IgD-negative memory B cell (primary cell): ENCODE measurements at regions not wholly inside any gene's neighbourhood (a gene's known extent, or its start where the extent isn't known, plus 50 kb on each side); places are given as distances from the start of the nearest gene placed in this dataset.
"Not testable (repeated sequence)": the region's sequence is repeated elsewhere in the genome, so short reads cannot be mapped to it uniquely, and the experiment has no call there.

Source experiments
- H3K27ac Mint-ChIP-seq, 3 donors: one replicate each; pipeline ENCODE4 v1.8.0; 2020 to 2022; ENCODE audit warnings: mild to moderate bottlenecking in 3 of 3, mixed read lengths in 3 of 3, moderate library complexity in 1 of 3
- H3K27me3 Mint-ChIP-seq: one replicate; pipeline ENCODE4 v1.8.0; 2021; ENCODE audit warnings: mixed read lengths
- H3K36me3 Mint-ChIP-seq: one replicate; pipeline ENCODE4 v1.8.0; 2020; ENCODE audit warnings: mild to moderate bottlenecking, mixed read lengths
- H3K4me1 Mint-ChIP-seq, 3 donors: one replicate each; pipeline ENCODE4 v1.8.0; 2020 to 2022; ENCODE audit warnings: mixed read lengths in 3 of 3, mild to moderate bottlenecking in 1 of 3
- H3K4me3 Mint-ChIP-seq, 4 donors: one replicate each; pipeline ENCODE4 v1.8.0; 2020 to 2022; ENCODE audit warnings: mild to moderate bottlenecking in 4 of 4, mixed read lengths in 4 of 4, moderate library complexity in 3 of 4
- H3K9me3 Mint-ChIP-seq, 3 donors: one replicate each; pipeline ENCODE4 v1.8.0; 2020 to 2021; ENCODE audit warnings: mixed read lengths in 3 of 3, mild to moderate bottlenecking in 1 of 3

DNA sequence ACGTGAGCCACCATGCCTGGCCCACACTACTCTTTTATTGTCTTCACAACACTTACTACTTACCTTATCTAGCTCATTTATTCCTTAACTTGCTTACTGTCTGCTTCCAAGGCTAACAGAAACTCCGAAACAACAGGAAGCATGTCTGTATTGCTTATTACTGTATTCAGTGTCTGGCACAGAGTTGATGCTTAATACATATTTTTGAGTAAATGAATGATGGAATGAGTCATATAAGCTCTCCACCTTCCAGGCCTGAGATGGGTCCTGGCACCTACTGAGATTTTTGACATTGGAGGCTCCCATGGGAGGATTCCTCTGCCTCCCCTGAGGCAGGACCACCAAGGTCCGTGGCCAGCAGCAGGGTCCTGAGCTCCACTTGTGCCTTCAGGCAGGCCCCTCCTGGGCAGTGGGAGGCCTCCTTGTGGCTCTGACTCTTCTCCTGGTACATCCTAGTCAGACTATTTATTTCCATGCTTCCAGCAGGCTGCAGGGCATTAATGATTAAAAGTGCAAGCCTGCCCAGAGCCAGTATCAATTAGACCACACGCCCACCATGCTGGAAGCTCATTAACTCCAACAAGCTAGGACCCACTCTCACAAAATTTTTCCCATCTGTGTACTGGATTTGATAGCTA lies 76.5 kb upstream of the CTNNA1 start:
- peaks cover 9 to 14% (median 10%) of the 10 kb centered on the region in 3 donors for H3K9me3 Mint-ChIP-seq
- no peaks in the 10 kb centered on the region for H3K36me3 Mint-ChIP-seq
- H3K4me3 Mint-ChIP-seq: no peak overlapping the region
- H3K27me3 Mint-ChIP-seq: peaks cover 9% of the 10 kb centered on the region
- no peaks in the 10 kb centered on the region for H3K4me1 Mint-ChIP-seq
- no peak overlapping the region for H3K27ac Mint-ChIP-seq

DNA sequence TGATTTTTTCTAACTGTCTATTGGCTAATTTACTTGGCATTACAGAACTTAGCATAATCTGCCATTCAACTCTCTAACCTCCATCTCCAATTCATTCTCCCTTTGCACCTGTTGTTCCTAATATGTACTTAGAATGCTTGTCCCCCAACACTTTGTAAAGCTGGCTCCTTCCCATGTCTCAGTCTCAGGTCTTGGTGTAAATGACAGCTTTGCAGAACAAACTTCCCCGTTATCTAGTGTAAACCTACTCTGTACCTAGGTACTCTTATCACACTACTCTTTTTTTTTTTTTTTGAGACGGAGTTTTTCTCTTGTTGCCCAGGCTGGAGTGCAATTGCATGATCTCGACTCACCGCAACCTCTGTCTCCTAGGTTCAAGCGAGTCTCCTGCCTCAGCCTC lies 77.2 kb upstream of the CTNNA1 start:
- Mint-ChIP-seq H3K9me3 (peaks cover 9 to 14% (median 10%) of the 10 kb centered on the region in 3 donors), H3K4me1 (no peaks in the 10 kb centered on the region), H3K27ac (no peak overlapping the region), H3K4me3 (no peak overlapping the region), H3K36me3 (no peaks in the 10 kb centered on the region), H3K27me3 (peaks cover 11% of the 10 kb centered on the region)

DNA sequence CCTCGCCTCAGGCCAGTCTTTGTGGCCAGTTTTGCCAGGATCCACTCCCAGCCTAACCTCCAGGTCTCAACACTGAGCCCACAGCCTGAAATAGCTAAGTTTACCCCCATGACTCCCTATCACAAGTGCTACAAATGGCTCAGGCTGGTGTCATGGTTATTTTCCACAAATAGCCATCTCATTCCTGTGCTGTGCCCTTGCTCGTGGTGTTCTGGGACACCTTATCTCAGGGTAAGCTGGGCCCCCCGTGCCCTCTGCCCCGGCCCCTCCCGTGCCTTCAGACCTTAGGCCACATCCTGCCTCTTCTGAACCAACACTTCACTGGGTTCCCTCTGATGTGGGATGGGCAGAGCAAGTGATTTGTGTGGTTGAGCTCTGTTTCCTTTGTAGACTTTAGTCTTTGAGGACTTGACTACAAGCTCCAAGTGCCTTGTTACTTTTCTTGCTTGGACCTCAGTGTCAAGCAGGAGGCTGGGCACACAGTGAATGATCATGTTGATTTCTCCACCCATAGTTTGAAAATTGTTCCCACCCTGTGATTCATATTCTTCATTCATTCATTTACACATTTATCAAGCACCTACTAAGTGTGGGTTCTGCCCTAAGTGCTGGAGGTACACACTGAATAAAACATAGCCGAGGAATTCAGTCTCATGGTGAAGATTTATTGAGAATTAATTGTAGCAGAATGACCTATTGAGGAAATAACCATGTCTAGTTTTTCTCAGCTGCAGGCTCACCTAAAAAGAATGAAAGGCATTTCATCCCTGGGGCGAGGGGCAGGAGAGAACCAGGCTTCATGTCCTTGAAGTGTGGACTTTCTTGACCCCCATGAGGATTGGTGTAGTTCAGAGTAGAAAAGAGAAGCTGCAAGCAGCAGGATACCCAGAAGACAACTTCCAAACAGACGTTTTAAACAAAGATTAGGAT lies 84.5 kb upstream of the CTNNA1 start:
- no peak overlapping the region for H3K27ac Mint-ChIP-seq

DNA sequence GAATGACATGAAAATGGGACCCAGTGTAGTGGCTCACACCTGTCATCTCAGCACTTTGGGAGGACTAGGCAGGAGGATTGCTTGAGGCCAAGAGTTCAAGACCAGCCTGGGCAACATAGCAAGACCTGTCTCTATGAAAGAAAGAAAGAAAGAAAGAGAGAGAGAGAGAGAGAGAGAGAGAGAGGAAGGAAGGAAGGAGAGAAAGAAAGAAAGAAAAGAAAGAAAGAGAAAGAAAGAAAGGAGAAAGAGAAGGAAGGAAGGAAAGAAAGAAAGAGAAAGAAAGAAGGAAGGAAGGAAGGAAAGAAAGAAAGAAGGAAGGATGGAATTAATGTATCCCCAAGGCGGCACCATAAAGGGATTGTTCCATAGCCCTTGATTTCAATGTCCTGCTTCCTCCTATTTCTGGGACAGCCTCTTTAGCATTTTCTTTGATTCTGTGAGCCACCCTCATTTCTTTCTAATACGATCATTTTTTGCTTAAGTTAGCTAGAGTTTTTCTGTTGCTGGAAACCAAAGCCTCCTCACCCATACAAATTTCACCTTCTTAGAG lies 85.4 kb upstream of the CTNNA1 start:
- H3K9me3 Mint-ChIP-seq, H3K27ac Mint-ChIP-seq, H3K36me3 Mint-ChIP-seq: not testable (repeated sequence)
- Mint-ChIP-seq H3K4me1 (peaks cover 7 to 14% (median 11%) of the 10 kb centered on the region in 3 donors), H3K4me3 (peak overlapping the region in 1 of 4 donors; percentile 24), H3K27me3 (peaks cover 23% of the 10 kb centered on the region)

More for the DNA sequence above, 84.5 kb upstream of the CTNNA1 start:
- Mint-ChIP-seq H3K9me3 (peaks cover 2 to 6% (median 3%) of the 10 kb centered on the region in 3 donors), H3K4me1 (peaks cover 3 to 6% (median 3%) of the 10 kb centered on the region in 3 donors), H3K36me3 (no peaks in the 10 kb centered on the region), H3K27me3 (peaks cover 21% of the 10 kb centered on the region), H3K4me3 (no peak overlapping the region)

DNA sequence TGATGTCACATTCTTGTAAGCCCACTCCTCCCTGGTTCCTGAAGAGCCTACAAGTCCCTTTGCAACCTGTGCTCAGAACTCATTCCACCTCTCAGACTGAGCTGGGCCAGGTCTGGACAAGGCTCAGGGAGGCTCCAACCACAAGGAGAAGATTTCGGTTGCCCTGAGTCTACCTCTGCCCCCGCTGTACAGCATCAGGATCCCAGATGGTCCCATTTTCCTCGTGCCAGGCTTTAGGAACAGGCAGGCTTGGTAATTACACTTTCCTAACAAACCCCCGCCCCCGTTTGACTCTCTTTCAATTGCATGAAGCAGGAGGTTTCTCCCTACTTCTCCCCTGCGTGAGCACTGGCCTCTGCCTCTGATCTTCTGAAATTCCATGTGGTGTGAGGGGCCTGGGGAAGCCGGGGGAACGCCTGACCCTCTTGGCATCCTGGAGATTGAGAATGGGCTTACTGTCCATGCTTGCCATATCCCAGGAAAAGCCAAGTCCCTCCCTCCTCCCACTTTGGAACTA lies 86.9 kb upstream of the CTNNA1 start:
- H3K4me3 Mint-ChIP-seq: no peak overlapping the region
- peaks cover 8 to 20% (median 16%) of the 10 kb centered on the region in 3 donors for H3K4me1 Mint-ChIP-seq
- H3K27ac Mint-ChIP-seq: no peak overlapping the region
- H3K36me3 Mint-ChIP-seq: no peaks in the 10 kb centered on the region
- H3K9me3 Mint-ChIP-seq: no peaks in the 10 kb centered on the region
- H3K27me3 Mint-ChIP-seq: peaks cover 27% of the 10 kb centered on the region

DNA sequence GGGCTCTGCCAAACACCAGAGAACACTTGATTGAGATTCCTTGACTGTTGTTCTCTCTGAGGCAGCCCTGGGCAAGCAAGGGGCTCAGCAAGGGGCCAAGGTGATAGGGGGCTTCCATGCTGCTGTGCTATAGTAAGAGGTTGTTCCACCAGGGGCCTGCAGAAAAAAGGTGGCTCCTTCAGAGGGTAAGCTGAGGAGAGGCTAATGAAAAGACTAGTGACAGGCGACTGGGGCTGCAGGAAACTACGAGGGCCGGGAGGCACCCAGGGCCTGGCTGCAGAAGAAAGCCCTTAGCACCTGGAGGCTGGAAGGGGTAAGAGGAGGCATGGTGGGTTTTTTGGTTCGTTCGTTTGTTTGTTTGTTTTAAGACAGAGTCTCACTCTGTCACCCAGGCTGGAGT lies 88.0 kb upstream of the CTNNA1 start:
- H3K4me3 Mint-ChIP-seq: no peak overlapping the region
- no peak overlapping the region for H3K27ac Mint-ChIP-seq
- no peaks in the 10 kb centered on the region for H3K9me3 Mint-ChIP-seq
- peaks cover 28% of the 10 kb centered on the region for H3K27me3 Mint-ChIP-seq
- peaks cover 8 to 21% (median 20%) of the 10 kb centered on the region in 3 donors for H3K4me1 Mint-ChIP-seq
- H3K36me3 Mint-ChIP-seq: no peaks in the 10 kb centered on the region

DNA sequence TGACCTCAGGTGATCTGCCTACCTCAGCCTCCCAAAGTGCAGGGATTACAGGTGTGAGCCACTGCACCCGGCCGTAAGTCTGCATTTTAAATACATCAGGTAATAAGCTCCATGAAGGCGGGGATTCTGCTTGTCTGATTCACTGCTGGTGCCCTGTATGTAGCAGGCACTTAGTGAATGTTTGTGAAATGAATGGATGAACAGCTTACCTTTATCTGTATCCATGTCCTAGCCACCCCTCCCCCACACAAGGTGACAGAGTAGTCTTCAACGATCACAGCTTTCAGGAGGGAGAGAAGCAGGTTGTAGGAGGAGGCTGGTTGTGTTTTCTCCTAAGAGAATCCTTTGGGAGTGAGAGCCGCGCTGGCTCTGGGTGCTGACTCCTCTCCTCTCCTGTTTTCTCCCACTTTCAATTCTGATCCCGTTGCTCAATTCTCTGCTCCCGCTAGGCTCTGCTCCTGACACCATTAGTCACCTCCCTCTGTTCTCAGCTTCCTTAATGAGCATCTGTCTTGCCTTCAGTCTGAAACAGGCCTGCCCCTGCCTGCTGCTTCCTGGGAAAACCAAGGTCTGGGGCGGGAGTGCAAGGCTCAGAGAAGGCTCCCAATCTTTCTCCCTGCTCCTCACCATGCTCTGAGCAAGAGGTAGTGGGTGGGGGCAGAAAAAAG lies 88.8 kb upstream of the CTNNA1 start:
- H3K4me3 Mint-ChIP-seq: no peak overlapping the region
- H3K36me3 Mint-ChIP-seq: no peaks in the 10 kb centered on the region
- H3K27ac Mint-ChIP-seq: no peak overlapping the region
- H3K27me3 Mint-ChIP-seq: peaks cover 26% of the 10 kb centered on the region
- H3K9me3 Mint-ChIP-seq: no peaks in the 10 kb centered on the region
- H3K4me1 Mint-ChIP-seq: peaks cover 8 to 21% (median 20%) of the 10 kb centered on the region in 3 donors

DNA sequence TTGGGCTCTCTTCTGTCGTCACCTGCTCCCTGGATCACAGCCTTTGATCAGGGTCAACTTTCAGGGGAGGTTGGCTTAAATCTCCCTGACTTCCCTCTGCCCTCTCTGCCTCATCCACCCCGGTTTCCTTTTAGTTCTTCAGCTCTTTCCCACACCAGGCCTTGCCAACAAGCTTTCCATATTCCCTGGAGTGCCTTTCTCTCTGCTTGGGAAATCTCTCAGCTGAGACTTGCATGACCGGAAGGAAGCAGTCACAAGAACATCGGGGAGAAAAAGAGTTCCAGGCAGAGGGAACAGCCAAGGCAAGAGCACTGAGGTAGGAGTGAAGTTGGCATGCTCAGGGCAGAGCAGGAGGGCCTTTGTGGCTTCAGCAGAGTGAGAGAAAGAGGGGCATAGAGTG lies 88.4 kb upstream of the HSPA9 start:
- Mint-ChIP-seq H3K4me1 (peaks cover 5 to 20% (median 16%) of the 10 kb centered on the region in 3 donors), H3K4me3 (peak overlapping the region in 2 of 4 donors; percentile 30 to 83), H3K27me3 (peaks cover 18% of the 10 kb centered on the region), H3K36me3 (no peaks in the 10 kb centered on the region), H3K27ac (peak overlapping the region in 1 of 3 donors; percentile 71), H3K9me3 (no peaks in the 10 kb centered on the region)

DNA sequence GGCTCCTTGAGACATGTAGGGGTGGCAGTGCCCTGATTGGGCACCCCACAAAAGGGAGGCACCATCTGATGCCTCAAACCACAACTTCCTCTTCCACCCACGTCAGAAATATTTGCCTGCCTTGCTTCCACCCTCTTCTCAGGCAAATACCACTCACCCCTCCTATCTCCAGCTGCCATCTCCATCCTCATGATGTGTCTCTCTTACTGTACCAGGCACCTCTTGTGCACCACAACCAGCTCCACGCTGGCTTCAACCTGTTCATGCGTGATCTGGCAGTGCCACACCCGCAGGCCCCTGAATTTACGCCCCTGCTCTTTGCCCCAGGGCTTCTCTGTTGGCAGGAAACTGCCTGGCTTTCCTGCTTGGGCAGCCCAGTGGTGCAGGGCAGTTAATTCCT lies 87.8 kb upstream of the HSPA9 start:
- Mint-ChIP-seq H3K9me3 (no peaks in the 10 kb centered on the region), H3K27me3 (peaks cover 17% of the 10 kb centered on the region)

DNA sequence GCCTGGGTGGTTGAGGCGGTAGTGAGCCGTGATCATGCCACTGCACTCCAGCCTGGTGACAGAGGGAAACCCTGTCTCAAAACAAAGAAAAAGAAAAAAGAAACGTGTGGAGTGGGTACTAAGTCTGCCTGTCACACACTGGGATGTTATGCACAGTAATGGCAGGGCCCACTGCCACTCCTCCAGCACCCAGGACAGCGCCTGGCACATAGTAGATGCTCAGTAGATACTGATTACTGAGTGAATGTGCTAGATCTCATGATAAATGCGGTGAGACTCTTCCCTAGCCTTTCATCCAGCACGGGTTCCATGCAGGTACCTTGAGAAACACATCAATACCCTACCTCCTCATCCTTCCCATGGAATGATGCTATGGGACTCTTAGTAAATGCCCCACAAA lies 87.4 kb upstream of the HSPA9 start:
- peaks cover 17% of the 10 kb centered on the region for H3K27me3 Mint-ChIP-seq
- H3K4me1 Mint-ChIP-seq: peaks cover 5 to 20% (median 16%) of the 10 kb centered on the region in 3 donors
- no peaks in the 10 kb centered on the region for H3K9me3 Mint-ChIP-seq
- peak overlapping the region in 3 of 4 donors; percentile 12 to 83 (median 40) for H3K4me3 Mint-ChIP-seq
- no peaks in the 10 kb centered on the region for H3K36me3 Mint-ChIP-seq
- peak overlapping the region in 2 of 3 donors; percentile 0 to 39 for H3K27ac Mint-ChIP-seq

More for the DNA sequence above, 87.8 kb upstream of the HSPA9 start:
- H3K27ac Mint-ChIP-seq: peak overlapping the region in 2 of 3 donors; percentile 0 to 39
- H3K4me1 Mint-ChIP-seq: peaks cover 5 to 20% (median 16%) of the 10 kb centered on the region in 3 donors
- no peaks in the 10 kb centered on the region for H3K36me3 Mint-ChIP-seq
- H3K4me3 Mint-ChIP-seq: peak overlapping the region in 3 of 4 donors; percentile 12 to 83 (median 40)

DNA sequence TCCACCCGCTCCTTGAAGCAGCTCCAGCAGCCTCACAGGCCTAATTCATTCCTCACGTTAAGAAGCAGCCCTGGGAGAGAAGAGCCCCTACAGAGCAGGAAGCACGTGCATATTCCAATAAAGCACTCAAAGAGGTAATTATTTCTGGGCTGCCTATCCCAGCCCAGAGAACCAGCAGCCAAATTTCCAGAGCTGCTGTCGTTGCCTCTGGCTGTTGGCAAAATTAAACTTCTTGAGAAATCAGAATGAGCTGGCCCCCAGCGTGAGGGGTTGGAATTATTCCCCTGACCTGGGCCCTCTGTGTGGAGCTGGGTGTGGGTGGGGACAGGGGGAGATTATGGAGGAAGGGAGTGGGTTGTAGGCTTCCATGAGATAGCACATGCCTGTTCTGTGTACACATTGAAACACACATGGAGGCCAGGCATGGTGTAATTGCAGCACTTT lies 86.8 kb upstream of the HSPA9 start:
- H3K9me3 Mint-ChIP-seq: no peaks in the 10 kb centered on the region
- H3K4me1 Mint-ChIP-seq: peaks cover 5 to 20% (median 16%) of the 10 kb centered on the region in 3 donors
- H3K27me3 Mint-ChIP-seq: peaks cover 22% of the 10 kb centered on the region
- H3K27ac Mint-ChIP-seq: no peak overlapping the region
- H3K36me3 Mint-ChIP-seq: no peaks in the 10 kb centered on the region
- no peak overlapping the region for H3K4me3 Mint-ChIP-seq

DNA sequence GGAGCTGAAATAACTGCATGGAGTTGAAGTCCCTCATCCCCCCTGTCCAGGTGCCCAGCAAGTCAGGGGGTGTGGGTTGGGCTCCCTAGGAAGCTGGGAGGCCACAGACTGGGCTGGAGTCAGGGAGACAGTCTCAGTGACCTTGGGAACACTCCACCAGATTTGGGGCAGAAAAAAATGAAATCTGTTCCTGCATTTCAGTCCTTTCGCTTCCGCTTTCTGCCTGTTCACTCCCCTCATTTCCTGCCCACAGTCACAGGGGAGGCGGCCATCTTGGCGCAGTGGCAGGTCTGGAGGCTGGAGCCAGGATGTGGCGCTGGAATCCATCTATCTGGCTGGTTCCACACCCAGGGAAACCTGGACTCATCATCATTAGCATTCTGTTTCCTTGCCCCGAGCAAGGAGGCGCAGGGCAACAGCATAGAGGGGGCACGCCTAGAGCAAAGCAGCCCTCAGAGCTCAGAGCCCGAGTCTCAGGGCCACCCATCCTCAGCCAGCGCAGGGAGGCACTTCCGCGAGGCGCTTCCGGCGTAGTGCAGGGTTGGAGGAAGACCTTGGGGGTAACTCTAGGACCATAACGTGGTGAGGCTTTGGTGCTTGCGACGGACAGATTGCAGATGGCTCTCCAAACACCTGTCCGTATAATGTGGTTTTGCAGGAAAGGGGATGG lies 86.2 kb upstream of the HSPA9 start:
- peaks cover 26% of the 10 kb centered on the region for H3K27me3 Mint-ChIP-seq
- H3K27ac Mint-ChIP-seq: no peak overlapping the region
- no peaks in the 10 kb centered on the region for H3K9me3 Mint-ChIP-seq
- H3K36me3 Mint-ChIP-seq: no peaks in the 10 kb centered on the region
- H3K4me1 Mint-ChIP-seq: peaks cover 5 to 20% (median 16%) of the 10 kb centered on the region in 3 donors
- H3K4me3 Mint-ChIP-seq: peak overlapping the region in 1 of 4 donors; percentile 49

DNA sequence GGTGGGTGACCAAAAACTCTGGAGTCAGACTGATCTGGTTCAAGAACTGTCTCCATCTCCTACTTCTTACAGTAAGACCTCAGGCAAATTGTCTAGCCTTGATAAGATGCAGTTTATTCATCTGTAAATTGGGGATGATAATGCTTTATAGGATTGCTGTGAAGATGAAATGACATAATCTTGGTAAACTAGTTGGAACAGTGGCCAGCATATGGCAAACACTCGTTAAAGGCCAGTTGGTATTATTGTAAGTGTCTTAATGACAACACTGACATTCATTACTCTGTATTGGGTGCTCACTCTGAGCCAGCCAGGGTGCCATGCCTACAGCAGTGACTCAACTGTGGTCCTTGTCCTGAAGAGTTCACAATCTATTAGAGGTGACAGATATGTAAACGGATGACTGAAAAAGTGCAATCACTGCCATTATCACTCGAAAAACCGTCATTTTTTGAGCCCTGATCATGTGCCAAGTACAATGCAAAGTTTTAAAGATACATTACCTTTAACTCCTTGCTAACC lies 84.9 kb upstream of the HSPA9 start:
- H3K36me3 Mint-ChIP-seq: peaks cover 2% of the 10 kb centered on the region
- H3K27ac Mint-ChIP-seq: no peak overlapping the region
- H3K9me3 Mint-ChIP-seq: peaks cover 0 to under 1% (median 0%) of the 10 kb centered on the region in 3 donors

DNA sequence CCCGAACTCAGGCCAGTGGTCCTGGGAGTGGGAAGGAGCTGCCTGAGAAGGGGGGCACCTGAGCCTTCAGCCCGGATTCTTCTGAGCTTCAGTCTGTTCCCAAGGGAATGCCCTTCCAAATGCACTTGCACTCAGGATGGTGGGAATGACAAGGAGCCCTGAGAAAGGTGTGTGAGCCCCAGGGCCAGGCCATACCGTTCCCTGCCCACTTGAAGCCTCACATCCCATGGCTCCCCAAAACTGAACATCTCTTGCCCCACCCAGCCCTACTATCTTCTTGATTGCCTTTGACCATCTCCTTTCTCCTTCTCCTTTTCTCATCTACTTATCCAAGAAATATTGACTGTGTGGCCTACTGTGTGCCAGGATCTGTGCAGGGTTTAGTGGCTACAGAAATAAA lies 84.4 kb upstream of the HSPA9 start:
- peaks cover 2% of the 10 kb centered on the region for H3K36me3 Mint-ChIP-seq
- no peak overlapping the region for H3K27ac Mint-ChIP-seq
- peaks cover 27% of the 10 kb centered on the region for H3K27me3 Mint-ChIP-seq
- peaks cover 10 to 23% (median 21%) of the 10 kb centered on the region in 3 donors for H3K4me1 Mint-ChIP-seq
- H3K4me3 Mint-ChIP-seq: no peak overlapping the region
- peaks cover 0 to 1% (median 0%) of the 10 kb centered on the region in 3 donors for H3K9me3 Mint-ChIP-seq

More for the DNA sequence above, 84.9 kb upstream of the HSPA9 start:
- peaks cover 25% of the 10 kb centered on the region for H3K27me3 Mint-ChIP-seq
- peaks cover 5 to 20% (median 18%) of the 10 kb centered on the region in 3 donors for H3K4me1 Mint-ChIP-seq
- no peak overlapping the region for H3K4me3 Mint-ChIP-seq
